HG03575 (cell line): ENCODE measurements at regions not wholly inside any gene's neighbourhood (a gene's known extent, or its start where the extent isn't known, plus 50 kb on each side); places are given as distances from the start of the nearest gene placed in this dataset.

Experiments
- ATAC-seq: cut with Tn5 transposase; IDR thresholded peaks from one replicate; pipeline ENCODE4 v1.9.1; 2021; ENCODE audit not compliant: unreplicated experiment, insufficient number of reproducible peaks, low FRiP score; ENCODE audit errors: extremely low read depth

GRCh38 chr12:105801351-105801750, 337.4 kb downstream of the NUAK1 start:
- ATAC-seq = no peak

- ATAC-seq = no peak
These were observed 335.5 kb downstream of the NUAK1 start for GRCh38 chr12:105803292-105803691.

DNA sequence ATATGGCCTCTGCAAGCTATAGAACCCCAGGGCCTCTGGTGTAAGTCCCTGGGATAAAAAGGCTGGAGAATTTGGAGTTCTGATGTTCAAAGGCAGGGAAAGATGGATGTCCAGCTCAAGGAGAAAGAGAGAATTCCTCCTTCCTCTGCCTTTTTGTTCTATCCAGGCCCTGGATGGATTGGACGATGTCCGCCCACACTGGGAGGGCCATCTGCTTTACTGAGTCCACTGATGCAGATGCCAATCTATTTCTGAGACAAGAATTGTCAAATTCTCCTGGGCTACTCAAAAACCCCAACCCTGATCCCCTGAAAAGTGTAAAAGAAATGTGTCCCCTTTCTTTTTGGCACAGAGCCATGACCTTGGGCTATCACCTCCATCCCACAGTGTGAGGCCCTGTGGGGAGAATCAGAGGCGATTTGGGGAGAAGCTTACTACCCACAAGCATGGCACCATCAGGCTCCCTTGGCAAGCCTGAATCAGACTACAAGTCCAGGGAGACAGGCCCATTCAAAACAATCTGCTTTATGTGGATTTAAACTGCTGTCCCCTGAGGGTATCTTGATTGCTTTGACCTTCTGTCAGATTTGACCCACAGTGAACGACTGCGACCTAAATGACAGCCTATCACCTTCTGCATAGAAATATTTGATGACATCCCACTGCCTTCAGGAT, 334.0 kb downstream of the NUAK1 start:
- no peak for ATAC-seq

GRCh38 chr12:105805730-105806399, 332.9 kb downstream of the NUAK1 start:
- no peak for ATAC-seq

DNA sequence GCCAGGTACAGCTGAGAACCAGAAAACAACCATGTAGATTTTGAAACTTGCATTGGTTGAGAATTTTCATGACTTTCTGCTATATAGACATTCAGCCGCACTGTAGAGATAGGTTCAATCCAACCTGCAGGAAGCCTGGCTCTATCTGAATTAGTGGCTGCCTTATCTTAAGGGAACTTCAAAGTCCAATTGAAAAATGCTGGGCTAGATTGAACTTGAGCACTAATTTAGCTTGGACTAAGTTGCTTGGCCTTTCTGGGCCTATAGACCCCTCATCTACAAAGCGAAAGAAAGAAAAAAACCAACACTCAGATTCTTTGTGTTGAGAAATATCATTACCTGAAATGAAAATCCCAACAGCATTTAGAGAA, 332.4 kb downstream of the NUAK1 start:
- no peak for ATAC-seq

DNA sequence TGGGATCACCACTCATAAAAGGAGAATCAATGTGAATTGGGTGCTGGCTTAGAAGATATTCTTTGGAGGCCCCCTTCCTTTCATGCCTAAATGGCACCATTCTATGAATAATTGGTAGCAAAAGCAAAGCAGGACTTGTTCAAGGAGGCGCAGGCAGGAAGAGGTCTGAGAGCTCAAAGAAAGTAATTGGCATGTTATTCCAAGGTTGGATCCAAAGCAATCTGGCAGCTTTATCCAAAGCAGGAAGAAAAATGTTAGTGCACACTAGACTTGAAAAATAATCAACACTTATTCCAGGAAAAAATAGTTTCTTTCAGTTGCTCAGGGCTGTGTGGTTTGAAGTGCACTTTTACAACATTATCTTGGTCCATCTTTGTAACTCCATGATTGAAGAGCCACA, 326.4 kb downstream of the NUAK1 start:
- no peak for ATAC-seq

- ATAC-seq = no peak
These were observed 325.6 kb downstream of the NUAK1 start for GRCh38 chr12:105813201-105813600.

- no peak for ATAC-seq
These were observed 324.5 kb downstream of the NUAK1 start for GRCh38 chr12:105814283-105814682.

- no peak for ATAC-seq
These were observed 319.2 kb downstream of the NUAK1 start for GRCh38 chr12:105819549-105819948.

DNA sequence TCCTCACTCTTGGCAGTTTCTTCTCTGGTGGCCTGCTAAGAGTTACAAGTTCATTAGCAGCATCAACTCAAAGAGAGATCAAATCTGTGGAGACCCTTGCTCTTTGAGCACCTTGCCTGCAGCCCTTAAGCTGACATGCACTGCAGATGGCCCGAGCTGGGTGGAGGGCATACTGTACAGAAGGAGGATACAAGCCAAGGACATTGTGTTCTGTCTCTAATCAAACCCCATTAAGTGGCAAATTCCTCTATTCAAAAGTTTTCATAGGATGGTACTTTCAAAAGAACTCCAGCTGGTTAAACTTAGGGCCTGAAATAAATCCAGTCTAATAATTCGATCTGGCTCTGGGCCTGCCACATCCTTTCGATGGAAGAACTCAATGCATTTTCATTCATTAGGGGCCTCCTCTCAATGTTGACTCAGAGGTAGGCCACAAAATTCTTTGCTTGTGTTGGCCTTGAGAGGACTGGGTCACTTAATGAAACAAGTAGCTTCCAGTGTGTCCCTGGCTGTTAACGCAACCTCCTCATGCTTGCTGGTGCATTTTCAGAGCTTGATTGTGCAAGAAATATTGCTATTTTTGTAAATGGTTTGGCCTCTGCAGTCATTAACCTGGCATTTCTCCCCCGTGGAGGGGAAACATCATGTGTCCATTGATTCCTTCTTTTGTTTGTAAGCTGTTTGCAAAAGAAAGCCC, 318.2 kb downstream of the NUAK1 start:
- ATAC-seq = no peak

GRCh38 chr12:105822131-105823105, 316.3 kb downstream of the NUAK1 start:
- ATAC-seq = no peak

GRCh38 chr12:105823810-105824209, 314.9 kb downstream of the NUAK1 start:
- no peak for ATAC-seq

DNA sequence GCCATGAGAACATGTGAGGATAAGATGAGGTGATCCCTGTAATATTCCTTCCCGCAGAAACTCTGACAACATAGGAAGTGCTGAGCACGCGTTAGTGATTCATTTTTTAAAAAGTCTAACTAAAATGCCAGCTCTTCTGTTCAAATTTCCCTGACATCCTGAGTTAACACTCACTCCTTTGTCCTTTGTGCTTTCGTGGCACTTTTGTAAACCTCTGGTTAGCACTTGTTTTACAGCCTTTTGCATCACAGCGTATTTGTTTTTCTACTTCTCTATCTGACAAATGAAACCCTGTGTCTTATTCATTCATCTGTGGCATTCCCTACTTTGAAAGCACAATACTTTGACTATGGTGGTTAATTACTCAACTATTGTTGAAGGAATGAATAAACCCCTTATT, 313.6 kb downstream of the NUAK1 start:
- no peak for ATAC-seq

DNA sequence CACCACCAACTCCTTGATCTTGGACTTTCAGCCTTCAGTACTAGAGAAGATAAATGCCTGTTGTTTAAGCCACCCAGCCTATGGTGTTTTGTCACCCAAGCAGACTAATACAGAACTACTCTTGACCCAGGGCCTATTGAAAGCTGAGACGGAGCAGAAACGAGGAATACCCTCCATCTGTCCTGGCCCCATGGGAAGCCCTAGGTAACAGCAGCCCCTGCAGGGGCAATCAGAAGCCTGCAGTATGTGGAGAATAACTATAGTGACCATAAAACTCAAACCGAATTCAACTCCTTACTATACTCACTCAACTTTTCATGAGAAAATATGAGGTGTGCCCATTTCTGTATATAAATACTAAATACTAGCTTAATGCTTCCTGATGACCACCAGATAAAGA, 307.4 kb downstream of the NUAK1 start:
- ATAC-seq = no peak

DNA sequence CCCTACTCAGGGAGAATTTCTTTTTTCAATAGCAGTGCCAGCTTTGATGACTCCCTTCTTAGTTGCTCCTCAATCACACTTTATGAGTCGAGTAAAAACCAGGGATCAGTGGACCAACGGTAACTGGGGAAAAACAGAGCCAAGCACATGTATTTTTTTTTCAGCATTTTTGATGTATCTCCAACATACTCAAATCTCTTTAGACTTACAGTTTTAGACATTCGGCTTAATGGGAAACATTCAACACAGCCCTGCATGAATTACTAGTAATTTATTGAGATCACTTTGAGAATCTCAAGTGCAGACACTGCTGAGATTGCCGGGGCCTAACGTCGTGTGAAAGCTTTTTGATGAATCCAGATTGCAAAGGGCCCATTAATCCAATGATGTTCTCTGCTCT, 306.7 kb downstream of the NUAK1 start:
- no peak for ATAC-seq

DNA sequence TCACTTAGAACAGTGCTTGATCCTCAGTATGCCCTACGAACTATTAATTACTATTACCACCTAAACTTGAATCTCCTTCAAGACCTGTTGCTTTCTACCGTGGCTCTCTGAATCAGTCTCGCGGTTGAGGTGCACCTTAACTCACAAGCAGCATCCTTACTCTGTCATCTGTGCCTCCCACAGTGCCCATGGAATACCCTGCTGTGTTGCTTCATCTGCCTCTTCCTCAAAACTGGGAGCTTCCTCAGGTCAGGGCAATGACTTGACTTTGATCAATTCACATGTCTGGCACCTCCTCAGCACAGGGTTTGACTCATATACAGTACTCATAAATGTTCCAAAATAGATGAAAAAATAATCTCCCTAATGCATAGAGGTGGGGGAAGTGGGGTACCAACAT, 305.9 kb downstream of the NUAK1 start:
- no peak for ATAC-seq

- ATAC-seq = no peak
These were observed 304.3 kb downstream of the NUAK1 start for GRCh38 chr12:105834496-105834895.

DNA sequence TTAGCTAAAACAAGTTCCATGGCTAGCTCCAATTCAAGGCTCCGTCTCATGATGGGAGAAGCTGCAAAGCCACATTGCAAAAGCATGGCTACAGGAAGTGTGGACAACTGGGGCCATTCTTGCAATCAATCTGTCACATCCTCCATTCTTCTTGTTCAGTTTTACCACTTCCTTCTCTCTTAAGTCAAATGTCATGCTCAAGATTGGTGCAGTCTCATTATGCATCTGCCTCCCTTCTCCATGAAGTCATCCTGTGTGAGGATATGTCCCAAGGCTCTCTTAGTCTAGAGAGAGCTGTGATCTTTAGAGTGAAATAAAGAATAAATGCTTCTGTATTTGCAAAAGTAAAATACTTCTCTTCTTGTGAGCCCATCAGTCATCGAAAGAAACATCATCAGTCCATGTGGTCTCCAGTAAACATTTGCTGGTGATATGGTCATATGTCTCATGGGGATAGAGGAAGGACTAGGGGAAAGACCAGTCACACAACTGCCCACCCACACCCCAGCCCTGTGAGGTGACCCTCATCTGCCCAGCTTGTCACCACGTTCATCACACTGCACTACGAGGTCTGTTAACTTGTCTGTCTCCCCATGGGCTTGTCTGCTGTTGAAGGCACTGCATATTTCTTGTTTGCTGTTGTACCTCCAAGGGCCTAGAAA, 303.0 kb downstream of the NUAK1 start:
- no peak for ATAC-seq

DNA sequence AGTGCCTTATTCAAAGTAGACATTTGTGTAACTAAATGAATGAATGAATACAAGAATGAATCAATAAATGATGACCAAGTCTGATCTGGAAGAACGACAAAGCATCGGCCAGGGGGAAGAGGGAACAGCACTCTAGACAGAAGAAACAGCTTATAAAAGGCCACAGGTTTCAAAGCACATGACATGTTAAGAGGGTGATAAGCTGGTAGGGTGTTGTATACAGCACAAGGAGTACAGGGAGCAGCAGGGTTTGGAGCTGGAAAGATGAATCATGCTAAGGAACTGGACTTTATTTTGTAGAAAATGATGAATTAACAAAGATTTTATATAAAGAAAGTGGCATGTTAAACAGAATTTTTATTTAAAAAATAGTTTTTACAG, 302.5 kb downstream of the NUAK1 start:
- ATAC-seq = no peak
